PC-9 (cell line): ENCODE measurements at regions not wholly inside any gene's neighbourhood (a gene's known extent, or its start where the extent isn't known, plus 50 kb on each side); places are given as distances from the start of the nearest gene placed in this dataset.

Source experiments
- EZH2 ChIP-seq: fragments of 200-600 bp; sonication (generic); IDR thresholded peaks from 2 replicates; pipeline ENCODE4 v1.8.0; 2017; ENCODE audit warnings: antibody characterized with exemption, low read depth
- TF ChIP-seq, protein P1 (sequence below): fragments of 200-600 bp; sonication (generic); conservative IDR thresholded peaks from 2 replicates; pipeline ENCODE4 v1.6.1; 2017; ENCODE audit warnings: mixed run types, antibody characterized with exemption, mild to moderate bottlenecking, moderate library complexity

GRCh38 chr22:49066619-49067018 lies 761.1 kb downstream of the BRD1 start:
- TF ChIP-seq, protein P1, sequence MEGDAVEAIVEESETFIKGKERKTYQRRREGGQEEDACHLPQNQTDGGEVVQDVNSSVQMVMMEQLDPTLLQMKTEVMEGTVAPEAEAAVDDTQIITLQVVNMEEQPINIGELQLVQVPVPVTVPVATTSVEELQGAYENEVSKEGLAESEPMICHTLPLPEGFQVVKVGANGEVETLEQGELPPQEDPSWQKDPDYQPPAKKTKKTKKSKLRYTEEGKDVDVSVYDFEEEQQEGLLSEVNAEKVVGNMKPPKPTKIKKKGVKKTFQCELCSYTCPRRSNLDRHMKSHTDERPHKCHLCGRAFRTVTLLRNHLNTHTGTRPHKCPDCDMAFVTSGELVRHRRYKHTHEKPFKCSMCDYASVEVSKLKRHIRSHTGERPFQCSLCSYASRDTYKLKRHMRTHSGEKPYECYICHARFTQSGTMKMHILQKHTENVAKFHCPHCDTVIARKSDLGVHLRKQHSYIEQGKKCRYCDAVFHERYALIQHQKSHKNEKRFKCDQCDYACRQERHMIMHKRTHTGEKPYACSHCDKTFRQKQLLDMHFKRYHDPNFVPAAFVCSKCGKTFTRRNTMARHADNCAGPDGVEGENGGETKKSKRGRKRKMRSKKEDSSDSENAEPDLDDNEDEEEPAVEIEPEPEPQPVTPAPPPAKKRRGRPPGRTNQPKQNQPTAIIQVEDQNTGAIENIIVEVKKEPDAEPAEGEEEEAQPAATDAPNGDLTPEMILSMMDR, result no peak
- no peak for TF ChIP-seq EZH2
